Activated CD4-positive, alpha-beta T cell treated with anti-CD3 and anti-CD28 coated beads for 1 hour (primary cell): ENCODE measurements at regions not wholly inside any gene's neighbourhood (a gene's known extent, or its start where the extent isn't known, plus 50 kb on each side); places are given as distances from the start of the nearest gene placed in this dataset.
"Not testable (repeated sequence)": the region's sequence is repeated elsewhere in the genome, so short reads cannot be mapped to it uniquely, and the experiment has no call there.

Experiments used
- DNase-seq: peaks from one replicate; pipeline ENCODE4 v3.0.0-alpha.2; 2020

- no peak for DNase-seq
Observed at GRCh38 chr12:13435235-13435933, 238.9 kb downstream of the EMP1 start.

- DNase-seq: no peak
Observed at GRCh38 chr12:13433768-13434167, 237.2 kb downstream of the EMP1 start.

GRCh38 chr12:13431041-13431440, 234.5 kb downstream of the EMP1 start:
- no peak for DNase-seq

GRCh38 chr12:13428538-13429265, 232.2 kb downstream of the EMP1 start:
- no peak for DNase-seq

- DNase-seq: no peak
Observed at GRCh38 chr12:13425766-13426165, 229.2 kb downstream of the EMP1 start.

GRCh38 chr12:13422291-13422690, 225.8 kb downstream of the EMP1 start:
- DNase-seq: no peak

GRCh38 chr12:13417516-13417915, 221.0 kb downstream of the EMP1 start:
- DNase-seq: no peak

- DNase-seq: no peak
Observed at GRCh38 chr12:13411287-13411686, 214.8 kb downstream of the EMP1 start.

GRCh38 chr12:13405961-13406703, 209.6 kb downstream of the EMP1 start:
- no peak for DNase-seq

GRCh38 chr12:13404631-13405473, 208.3 kb downstream of the EMP1 start:
- no peak for DNase-seq

GRCh38 chr12:13404111-13404628, 207.6 kb downstream of the EMP1 start:
- no peak for DNase-seq

GRCh38 chr12:13391375-13391774, 194.8 kb downstream of the EMP1 start:
- DNase-seq: not testable (repeated sequence)

GRCh38 chr12:13390918-13391317, 194.4 kb downstream of the EMP1 start:
- DNase-seq: no peak

- no peak for DNase-seq
Observed at GRCh38 chr12:13390381-13390861, 193.9 kb downstream of the EMP1 start.

GRCh38 chr12:13387101-13387500, 190.6 kb downstream of the EMP1 start:
- DNase-seq: no peak

- DNase-seq: no peak
Observed at GRCh38 chr12:13386323-13387039, 190.0 kb downstream of the EMP1 start.

GRCh38 chr12:13383379-13383778, 186.9 kb downstream of the EMP1 start:
- no peak for DNase-seq

- DNase-seq: no peak
Observed at GRCh38 chr12:13380297-13380696, 183.8 kb downstream of the EMP1 start.

GRCh38 chr12:13379531-13380188, 183.1 kb downstream of the EMP1 start:
- no peak for DNase-seq

- DNase-seq: no peak
Observed at GRCh38 chr12:13377698-13378097, 181.2 kb downstream of the EMP1 start.
